ENCODE measurements at regions not wholly inside any gene's neighbourhood (a gene's known extent, or its start where the extent isn't known, plus 50 kb on each side); places are given as distances from the start of the nearest gene placed in this dataset.

GRCh38 chr11:90564531-90564930 is 341.7 kb upstream of the CHORDC1 start:
- TF ChIP-seq, protein P1, sequence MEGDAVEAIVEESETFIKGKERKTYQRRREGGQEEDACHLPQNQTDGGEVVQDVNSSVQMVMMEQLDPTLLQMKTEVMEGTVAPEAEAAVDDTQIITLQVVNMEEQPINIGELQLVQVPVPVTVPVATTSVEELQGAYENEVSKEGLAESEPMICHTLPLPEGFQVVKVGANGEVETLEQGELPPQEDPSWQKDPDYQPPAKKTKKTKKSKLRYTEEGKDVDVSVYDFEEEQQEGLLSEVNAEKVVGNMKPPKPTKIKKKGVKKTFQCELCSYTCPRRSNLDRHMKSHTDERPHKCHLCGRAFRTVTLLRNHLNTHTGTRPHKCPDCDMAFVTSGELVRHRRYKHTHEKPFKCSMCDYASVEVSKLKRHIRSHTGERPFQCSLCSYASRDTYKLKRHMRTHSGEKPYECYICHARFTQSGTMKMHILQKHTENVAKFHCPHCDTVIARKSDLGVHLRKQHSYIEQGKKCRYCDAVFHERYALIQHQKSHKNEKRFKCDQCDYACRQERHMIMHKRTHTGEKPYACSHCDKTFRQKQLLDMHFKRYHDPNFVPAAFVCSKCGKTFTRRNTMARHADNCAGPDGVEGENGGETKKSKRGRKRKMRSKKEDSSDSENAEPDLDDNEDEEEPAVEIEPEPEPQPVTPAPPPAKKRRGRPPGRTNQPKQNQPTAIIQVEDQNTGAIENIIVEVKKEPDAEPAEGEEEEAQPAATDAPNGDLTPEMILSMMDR (IDR thresholded peaks at IDR 0.05; ENCODE audit: insufficient read depth, low read length): no peak
- TF ChIP-seq REST (IDR thresholded peaks at IDR 0.05; ENCODE audit: insufficient replicate concordance, low read depth): no peak
- no peak for TF ChIP-seq POLR2AphosphoS5 (IDR thresholded peaks at IDR 0.05; ENCODE audit: low read depth)
- no peak for TF ChIP-seq SPI1 (IDR thresholded peaks at IDR 0.05; ENCODE audit: borderline replicate concordance, low read depth)
- no peak for TF ChIP-seq GABPA (IDR thresholded peaks at IDR 0.05; ENCODE audit: low read depth)
- no peak overlapping the region for H3K4me3 ChIP-seq (replicated peaks; ENCODE audit: insufficient read depth, low read length)
- H3K27me3 ChIP-seq (ENCODE audit: insufficient read depth, poor library complexity, severe bottlenecking): no peaks in the 10 kb centered on the region
- no peak for DNase-seq (ENCODE audit: low read depth in 1 of 2, low spot score in 1 of 2)
- H3K27ac ChIP-seq (replicated peaks): no peak overlapping the region

- H3K4me3 ChIP-seq (replicated peaks; ENCODE audit: insufficient read depth, low read length): no peak overlapping the region
- H3K27me3 ChIP-seq (ENCODE audit: insufficient read depth, poor library complexity, severe bottlenecking): no peaks in the 10 kb centered on the region
- H3K27ac ChIP-seq (replicated peaks): no peak overlapping the region
- TF ChIP-seq POLR2AphosphoS5 (IDR thresholded peaks at IDR 0.05; ENCODE audit: low read depth): no peak
- TF ChIP-seq, protein P1 (IDR thresholded peaks at IDR 0.05; ENCODE audit: insufficient read depth, low read length): no peak
- no peak for TF ChIP-seq GABPA (IDR thresholded peaks at IDR 0.05; ENCODE audit: low read depth)
- TF ChIP-seq REST (IDR thresholded peaks at IDR 0.05; ENCODE audit: insufficient replicate concordance, low read depth): no peak
- TF ChIP-seq SPI1 (IDR thresholded peaks at IDR 0.05; ENCODE audit: borderline replicate concordance, low read depth): no peak
- no peak for DNase-seq (ENCODE audit: low read depth in 1 of 2, low spot score in 1 of 2)
Observed at GRCh38 chr11:90558328-90558865, 335.5 kb upstream of the CHORDC1 start.

DNA sequence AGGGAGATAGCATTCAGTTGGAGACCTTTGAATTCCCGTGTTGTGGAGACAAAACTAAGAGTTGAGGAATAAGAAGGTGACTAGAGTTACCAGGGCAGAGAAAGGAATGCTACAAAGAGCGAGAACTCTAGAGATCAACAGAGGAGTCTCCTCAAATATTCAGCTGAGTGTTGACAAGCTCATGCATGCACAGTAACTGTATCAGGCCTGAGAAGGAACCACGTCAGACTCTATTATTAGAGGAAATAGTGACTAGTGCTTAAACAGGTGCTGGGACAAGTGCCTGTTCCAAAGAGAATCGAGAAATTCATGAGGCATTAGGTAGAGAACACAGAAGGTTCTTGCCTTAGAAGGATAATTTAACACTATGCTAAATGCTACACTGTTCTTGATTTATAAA is 333.8 kb upstream of the CHORDC1 start:
- no peak for DNase-seq (ENCODE audit: low read depth in 1 of 2, low spot score in 1 of 2)
- Histone ChIP-seq H3K27ac (replicated peaks) (no peak overlapping the region), H3K4me3 (replicated peaks; ENCODE audit: insufficient read depth, low read length) (no peak overlapping the region), H3K27me3 (ENCODE audit: insufficient read depth, poor library complexity, severe bottlenecking) (no peaks in the 10 kb centered on the region)
- TF ChIP-seq POLR2AphosphoS5 (IDR thresholded peaks at IDR 0.05; ENCODE audit: low read depth): no peak
- TF ChIP-seq, protein P1 (IDR thresholded peaks at IDR 0.05; ENCODE audit: insufficient read depth, low read length): no peak
- TF ChIP-seq GABPA (IDR thresholded peaks at IDR 0.05; ENCODE audit: low read depth): no peak
- no peak for TF ChIP-seq SPI1 (IDR thresholded peaks at IDR 0.05; ENCODE audit: borderline replicate concordance, low read depth)
- TF ChIP-seq REST (IDR thresholded peaks at IDR 0.05; ENCODE audit: insufficient replicate concordance, low read depth): no peak
